GM18861 (cell line): ENCODE measurements at regions not wholly inside any gene's neighbourhood (a gene's known extent, or its start where the extent isn't known, plus 50 kb on each side); places are given as distances from the start of the nearest gene placed in this dataset.

Source experiments
- ATAC-seq: cut with Tn5 transposase; IDR thresholded peaks from one replicate; pipeline ENCODE4 v1.9.1; 2021; ENCODE audit not compliant: unreplicated experiment

- ATAC-seq = no peak
Observed at GRCh38 chr6:154885214-154885613, 109.9 kb upstream of the TIAM2 start.

DNA sequence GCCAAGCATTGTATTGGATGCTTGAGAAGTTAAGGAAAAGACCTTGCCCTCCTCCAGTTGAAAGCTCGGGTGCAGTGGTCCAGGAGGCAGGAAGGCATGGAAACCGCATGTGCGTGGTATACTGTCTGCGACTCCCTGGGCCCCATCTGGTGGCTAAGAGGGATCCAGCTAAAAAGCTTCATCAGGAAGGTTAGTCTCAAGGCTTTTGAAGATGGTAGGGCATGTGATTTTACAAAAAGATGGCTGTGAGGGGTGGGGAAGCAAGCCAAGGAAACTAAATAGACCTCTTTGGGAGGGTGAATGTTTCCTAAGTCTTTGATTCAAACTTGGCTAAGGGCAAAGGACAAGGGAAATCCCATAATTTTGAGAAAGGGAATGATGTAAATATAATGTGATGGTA, 109.1 kb upstream of the TIAM2 start:
- no peak for ATAC-seq

DNA sequence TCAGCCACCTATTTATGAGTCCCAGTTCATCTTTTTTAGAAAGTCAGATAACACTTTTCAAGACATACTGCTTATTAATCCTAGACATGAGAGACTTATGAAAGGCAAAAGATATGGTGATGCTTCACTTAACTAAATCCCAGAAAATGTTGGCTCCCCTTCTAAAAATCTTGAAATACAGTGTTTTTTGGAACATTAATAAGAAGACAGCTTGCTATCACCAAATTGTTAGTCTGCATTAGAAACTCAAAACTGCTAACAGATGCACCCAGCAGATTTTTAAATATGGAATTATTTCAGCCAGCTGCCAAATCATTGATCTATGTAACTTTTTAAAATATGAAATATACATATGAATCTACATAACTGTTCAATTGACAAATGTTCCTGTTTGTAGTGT, 108.6 kb upstream of the TIAM2 start:
- no peak for ATAC-seq

- ATAC-seq = no peak
Observed at GRCh38 chr6:154887051-154887450, 108.1 kb upstream of the TIAM2 start.

DNA sequence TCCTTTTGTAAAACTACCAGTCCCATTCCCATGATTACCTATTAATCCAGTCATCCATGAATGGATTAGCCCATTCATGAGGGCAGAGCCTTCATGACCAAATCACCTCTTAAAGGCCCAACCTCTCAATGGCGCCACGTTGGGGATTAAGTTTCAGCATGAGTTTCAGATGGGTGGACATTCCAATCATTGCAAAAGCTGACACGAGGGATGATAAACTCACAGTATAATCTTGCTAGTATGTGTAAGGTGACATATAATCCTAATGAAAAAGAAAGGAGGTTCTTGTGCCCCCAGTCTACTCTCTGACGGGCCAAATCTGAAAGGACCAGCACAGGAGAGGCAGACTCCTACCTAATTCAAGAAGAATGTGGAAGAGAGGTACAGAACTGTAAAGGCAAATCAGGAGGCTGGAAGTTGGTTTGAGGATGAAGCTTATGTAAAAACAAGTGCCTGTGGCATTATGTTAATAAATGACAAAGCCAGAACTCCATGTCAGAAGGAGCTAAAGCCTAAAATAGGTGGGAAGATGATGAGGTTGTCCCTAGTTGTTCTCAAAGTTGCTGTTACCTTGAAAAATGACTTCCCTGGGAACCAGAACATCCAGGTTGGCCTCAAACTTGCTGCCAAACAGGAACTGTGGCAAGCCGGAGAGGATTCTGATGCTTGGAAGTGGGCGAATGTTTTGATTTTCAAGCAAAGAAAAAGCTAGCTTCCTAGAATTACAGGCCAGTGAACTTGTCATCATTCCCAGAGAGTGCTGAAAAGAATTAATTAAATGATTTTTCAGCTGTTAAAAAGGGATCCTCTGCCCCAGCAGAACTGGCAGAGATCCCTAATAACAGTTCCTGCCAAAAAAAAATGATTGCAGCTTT, 106.5 kb upstream of the TIAM2 start:
- no peak for ATAC-seq

- no peak for ATAC-seq
Observed at GRCh38 chr6:154890874-154891273, 104.2 kb upstream of the TIAM2 start.

DNA sequence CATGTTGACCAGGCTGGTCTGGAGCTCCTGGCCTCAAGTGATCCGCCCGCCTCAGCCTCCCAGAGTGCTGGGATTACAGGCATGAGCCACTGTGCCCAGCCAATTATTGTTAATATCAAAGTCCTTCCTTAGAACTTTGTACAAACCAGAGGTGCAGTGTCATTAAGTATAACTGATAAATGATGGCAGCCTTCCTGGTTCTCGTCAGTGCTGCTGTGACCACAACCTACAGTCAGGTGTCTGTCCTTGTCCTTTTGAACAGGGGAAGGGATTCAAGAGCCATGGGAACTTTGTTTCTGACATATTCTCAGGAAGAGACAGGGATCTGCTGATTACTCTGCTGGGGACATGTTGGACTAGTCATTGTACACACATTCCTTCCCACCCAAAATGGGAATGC, 103.2 kb upstream of the TIAM2 start:
- no peak for ATAC-seq

DNA sequence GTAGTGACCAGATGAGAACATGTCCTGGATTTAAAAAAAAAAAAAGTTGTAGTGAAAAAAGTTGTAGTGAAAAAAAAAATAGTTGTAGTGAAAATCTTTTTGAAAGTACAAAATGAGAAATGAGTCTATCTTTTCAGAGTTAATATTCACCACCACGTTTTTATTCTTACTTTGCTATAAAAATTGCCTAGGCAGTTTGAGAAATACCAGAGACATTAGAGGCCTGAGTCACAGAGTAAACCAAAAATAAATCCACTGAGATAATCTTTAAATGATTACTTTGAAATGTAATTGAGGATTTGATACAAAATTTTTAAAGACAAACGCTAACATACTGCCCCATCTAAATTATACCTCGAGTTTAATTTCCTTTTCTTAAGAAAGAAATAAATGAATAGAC, 101.2 kb upstream of the TIAM2 start:
- ATAC-seq = no peak

DNA sequence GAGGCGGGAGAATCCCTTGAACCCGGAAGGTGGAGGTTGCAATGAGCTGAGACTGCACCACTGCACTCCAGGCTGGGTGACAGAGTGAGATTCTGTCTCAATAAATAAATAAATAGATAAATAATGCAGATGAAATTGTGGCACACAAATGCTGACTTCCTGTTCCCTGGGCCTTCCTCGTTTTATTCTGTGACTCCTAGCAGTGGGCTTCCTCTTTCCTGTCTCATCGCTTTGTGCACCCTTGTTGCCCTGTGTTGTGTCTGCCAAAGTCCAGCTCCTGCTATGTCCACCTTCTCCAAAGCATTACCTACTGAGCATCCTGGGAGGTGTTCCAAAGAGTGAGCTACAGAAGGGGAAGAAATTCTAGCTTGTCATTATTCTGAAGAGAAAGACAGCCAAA, 100.2 kb upstream of the TIAM2 start:
- no peak for ATAC-seq

DNA sequence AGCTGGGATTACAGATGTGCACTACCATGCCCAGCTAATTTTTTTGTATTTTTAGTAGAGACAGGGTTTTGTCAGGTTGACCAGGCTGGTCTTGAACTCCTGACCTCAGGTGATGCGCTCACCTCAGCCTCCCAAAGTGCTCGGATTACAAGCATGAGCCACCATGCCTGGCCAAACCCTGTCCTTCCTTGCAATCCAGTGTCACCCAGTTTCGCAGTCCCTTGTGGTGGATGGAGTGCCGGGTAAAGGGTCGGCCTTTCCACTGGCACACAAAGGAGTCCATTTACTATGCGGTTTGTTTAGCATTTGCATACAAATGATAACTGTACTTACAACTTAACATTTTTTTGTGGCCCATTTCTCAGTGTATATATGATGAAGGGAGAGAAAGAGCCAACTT, 99.3 kb upstream of the TIAM2 start:
- ATAC-seq = no peak

DNA sequence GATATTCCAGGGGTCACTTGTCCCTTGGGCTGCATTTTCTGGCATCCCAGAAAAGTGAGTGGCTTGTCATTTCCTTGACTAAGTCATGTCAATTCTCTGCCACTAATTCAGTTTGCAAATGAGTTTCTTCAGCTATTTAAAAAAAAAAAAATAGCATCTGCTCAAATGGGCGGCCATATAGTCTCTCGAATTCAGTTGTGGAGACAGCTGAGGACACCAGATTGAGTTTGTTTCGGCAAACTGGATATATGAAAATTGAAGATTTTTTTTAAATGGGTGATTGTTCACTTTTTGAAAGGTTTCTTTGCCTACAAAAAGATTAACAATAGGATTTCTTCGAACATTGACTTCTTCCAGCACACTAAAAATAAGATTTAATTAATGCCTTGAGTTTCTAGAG, 96.3 kb upstream of the TIAM2 start:
- ATAC-seq = no peak

GRCh38 chr6:154899824-154900463, 95.2 kb upstream of the TIAM2 start:
- ATAC-seq = no peak

DNA sequence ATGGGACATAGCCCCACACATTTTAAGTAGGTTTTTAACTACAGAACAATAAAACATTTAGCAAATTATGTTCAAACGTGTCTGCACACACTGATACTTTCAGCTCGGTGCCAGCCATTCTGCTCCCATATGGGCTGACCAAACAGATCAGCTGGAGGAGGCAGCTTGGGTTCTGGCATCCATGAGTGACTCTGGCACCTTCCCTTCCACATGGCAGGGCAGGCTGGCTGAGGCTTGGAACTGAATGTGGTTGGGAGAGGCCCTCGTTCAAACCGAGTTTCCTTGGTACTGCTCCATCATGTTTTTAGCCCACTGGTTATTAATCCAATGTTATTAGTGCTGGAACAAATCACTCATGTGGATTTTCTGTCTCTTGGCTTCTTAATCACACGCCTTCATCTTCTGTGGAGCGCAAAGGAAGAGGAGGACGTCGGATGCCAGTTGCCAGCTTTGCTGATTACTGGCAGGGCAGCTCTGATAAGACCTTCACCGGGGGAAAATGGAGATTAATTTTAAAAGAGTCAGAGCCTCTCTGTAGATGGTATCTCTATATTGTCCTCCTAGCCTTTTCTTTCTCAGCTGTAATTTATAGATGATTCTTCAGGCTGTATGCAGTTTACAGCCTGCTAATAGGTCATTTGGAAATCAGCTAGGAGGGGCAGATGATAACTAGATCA, 93.1 kb upstream of the TIAM2 start:
- ATAC-seq = no peak

GRCh38 chr6:154907291-154907690, 87.8 kb upstream of the TIAM2 start:
- ATAC-seq = no peak

DNA sequence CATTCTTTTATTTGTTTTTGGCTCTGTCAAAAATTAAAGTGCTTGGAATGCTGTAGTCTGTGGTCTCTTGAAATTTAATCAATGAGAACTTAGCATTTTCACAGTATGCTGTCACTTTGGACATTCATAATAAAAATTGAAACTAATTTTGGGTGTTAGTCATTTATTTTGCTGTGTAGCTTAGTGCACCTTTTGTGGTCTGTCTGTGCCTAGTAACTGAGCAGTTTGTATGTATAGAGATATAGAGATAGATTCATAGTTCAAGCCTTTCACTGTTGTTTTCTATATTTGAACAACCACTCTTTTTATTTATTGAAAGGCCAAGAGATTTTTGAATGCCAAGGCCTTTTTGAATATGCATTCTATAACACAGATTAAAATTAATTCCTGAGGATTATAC, 86.4 kb upstream of the TIAM2 start:
- no peak for ATAC-seq

DNA sequence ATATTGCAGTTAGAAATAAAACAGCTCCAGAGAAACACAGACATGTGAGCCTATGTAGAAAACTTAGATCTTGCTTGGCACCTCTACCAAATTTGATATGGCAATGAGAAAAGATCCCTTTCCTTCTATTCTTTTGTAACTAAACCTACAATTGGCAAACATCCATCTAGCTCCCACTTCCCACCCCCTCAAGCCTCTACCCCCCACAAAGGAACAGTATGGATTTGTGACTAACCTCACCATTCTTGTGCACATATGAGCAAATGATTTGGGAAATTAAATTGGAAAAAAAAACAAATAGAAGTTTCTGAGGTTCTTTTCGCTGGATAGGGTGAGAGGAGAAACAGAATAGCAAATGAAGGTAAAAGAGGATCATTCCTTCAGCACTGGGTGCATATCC, 85.8 kb upstream of the TIAM2 start:
- ATAC-seq = no peak

- no peak for ATAC-seq
Observed at GRCh38 chr6:154909821-154910220, 85.3 kb upstream of the TIAM2 start.

- no peak for ATAC-seq
Observed at GRCh38 chr6:154914288-154914687, 80.8 kb upstream of the TIAM2 start.

- no peak for ATAC-seq
Observed at GRCh38 chr6:154916857-154917256, 78.3 kb upstream of the TIAM2 start.

DNA sequence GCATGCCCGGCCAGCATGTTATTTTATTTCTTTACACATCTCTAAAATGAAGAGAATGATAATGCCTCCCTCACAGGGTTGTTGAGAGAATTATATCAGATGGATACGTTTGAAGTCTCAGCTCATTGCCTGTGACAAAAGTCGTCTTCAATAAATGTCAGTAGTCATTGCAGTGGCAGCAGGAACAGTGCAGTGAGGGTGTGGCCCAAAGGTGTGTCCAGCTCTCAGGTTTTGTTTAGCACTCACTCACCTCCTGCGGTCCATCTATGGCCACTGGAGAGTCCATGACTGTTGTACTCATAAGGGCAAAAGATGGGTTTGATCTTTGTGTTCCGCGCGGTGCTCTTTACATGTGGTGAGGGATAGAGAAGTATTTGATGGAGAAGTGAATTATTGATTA, 77.2 kb upstream of the TIAM2 start:
- ATAC-seq = no peak

- ATAC-seq = no peak
Observed at GRCh38 chr6:154919806-154920205, 75.3 kb upstream of the TIAM2 start.
